ENCODE measurements at regions not wholly inside any gene's neighbourhood (a gene's known extent, or its start where the extent isn't known, plus 50 kb on each side); places are given as distances from the start of the nearest gene placed in this dataset. TPM values are rescaled to one million over a fixed set of nuclear protein-coding genes. Genes with fewer than 3 reads are reported as not detected.

DNA sequence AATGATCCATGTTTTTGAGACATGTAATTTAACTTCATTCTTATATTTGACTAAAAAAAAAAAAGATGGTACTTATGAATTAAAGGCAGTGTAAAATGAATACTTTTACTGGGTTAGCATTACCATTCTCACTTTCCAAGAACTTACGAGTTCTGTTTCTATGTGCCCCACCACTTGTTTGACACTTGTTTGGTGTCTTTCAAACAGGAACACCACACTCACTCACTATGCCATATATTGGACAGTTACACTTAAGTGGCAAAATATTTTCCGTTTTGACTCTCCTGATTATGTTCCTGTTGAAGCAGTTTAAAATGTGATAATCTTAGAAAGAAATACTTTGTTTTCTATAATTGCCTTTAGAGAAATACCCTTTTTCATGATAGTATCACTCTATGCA is 56.6 kb upstream of the ATXN7L3B start:
- H3K27me3 ChIP-seq (ENCODE audit: control insufficient read depth in 1 of 2, insufficient read depth in 1 of 2, low read length in 2 of 2), result no peaks in the 10 kb centered on the region
- no peak overlapping the region for H3K18ac ChIP-seq (ENCODE audit: low read depth in 1 of 2, low read length in 2 of 2)
- DNase-seq, result no peak
- H3K23ac ChIP-seq (ENCODE audit: low read length in 2 of 2), result no peak overlapping the region
- WGBS, result 100% methylated on average over 1 of the region's 2 CpGs
- no peak overlapping the region for H3K27ac ChIP-seq (ENCODE audit: low read length, poor library complexity, severe bottlenecking)
- no peak overlapping the region for H2AK5ac ChIP-seq (ENCODE audit: low read length, severe bottlenecking)
- no peak overlapping the region for H2BK12ac ChIP-seq (ENCODE audit: low read length in 2 of 2)
- no peak overlapping the region for H3K4me2 ChIP-seq (ENCODE audit: low read length, poor library complexity, severe bottlenecking)
- H3K14ac ChIP-seq (ENCODE audit: low read length in 2 of 2), result no peak overlapping the region
- no peaks in the 10 kb centered on the region for H3K4me1 ChIP-seq (ENCODE audit: control insufficient read depth, insufficient read depth, low read depth, low read length)
- H3K9ac ChIP-seq (ENCODE audit: low read length), result no peak overlapping the region
- H2AFZ ChIP-seq (ENCODE audit: low read depth, low read length), result no peak overlapping the region
- H3K4ac ChIP-seq (ENCODE audit: low read depth in 1 of 2, low read length in 2 of 2), result no peak overlapping the region
- no peak overlapping the region for H2BK120ac ChIP-seq (ENCODE audit: low read depth, low read length)
- no peak overlapping the region for H2BK15ac ChIP-seq (ENCODE audit: low read depth, poor library complexity, severe bottlenecking)
- H3K4me3 ChIP-seq (ENCODE audit: insufficient read depth in 1 of 2, low read depth in 1 of 2, low read length in 2 of 2), result no peak overlapping the region
- no peak overlapping the region for H4K91ac ChIP-seq (ENCODE audit: low read length)
- H4K8ac ChIP-seq (ENCODE audit: low read length), result no peak overlapping the region
- no peak overlapping the region for H2BK5ac ChIP-seq (ENCODE audit: low read depth, low read length, poor library complexity, severe bottlenecking)
- H3K36me3 ChIP-seq (ENCODE audit: control insufficient read depth in 1 of 2, insufficient read depth in 2 of 2, low read depth in 1 of 2, low read length in 2 of 2), result no peaks in the 10 kb centered on the region
- H3K79me1 ChIP-seq (replicated peaks; ENCODE audit: low read length, poor library complexity, severe bottlenecking), result no peaks in the 10 kb centered on the region
- H3K9me3 ChIP-seq (ENCODE audit: control insufficient read depth, low read length), result no peaks in the 10 kb centered on the region

DNA sequence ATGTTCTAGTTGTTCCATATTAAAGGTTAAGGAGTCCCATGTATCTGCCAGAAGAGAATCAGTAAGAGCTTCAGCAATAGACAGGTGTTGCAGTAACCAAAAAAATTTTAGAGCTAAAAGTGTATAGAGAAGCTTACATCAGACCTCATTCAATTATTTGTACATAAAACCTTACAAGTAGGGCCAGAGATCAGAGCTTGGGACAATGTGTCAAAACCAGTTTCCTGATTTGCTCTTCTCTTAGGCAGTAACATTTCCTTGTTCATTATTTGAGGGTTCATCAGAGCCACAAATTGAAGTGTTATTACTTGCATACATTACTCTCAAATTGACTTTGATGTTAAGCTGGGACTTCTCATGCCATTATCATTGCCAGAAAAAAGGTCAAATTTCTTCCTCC is 55.5 kb upstream of the ATXN7L3B start:
- no peak overlapping the region for H3K23ac ChIP-seq (ENCODE audit: low read length in 2 of 2)
- no peak overlapping the region for H3K9ac ChIP-seq (ENCODE audit: low read length)
- no peak overlapping the region for H2AK5ac ChIP-seq (ENCODE audit: low read length, severe bottlenecking)
- no peak overlapping the region for H2BK120ac ChIP-seq (ENCODE audit: low read depth, low read length)
- H4K91ac ChIP-seq (ENCODE audit: low read length), result no peak overlapping the region
- H4K8ac ChIP-seq (ENCODE audit: low read length), result no peak overlapping the region
- DNase-seq, result no peak
- no peak overlapping the region for H3K27ac ChIP-seq (ENCODE audit: low read length, poor library complexity, severe bottlenecking)
- no peaks in the 10 kb centered on the region for H3K9me3 ChIP-seq (ENCODE audit: control insufficient read depth, low read length)
- H3K27me3 ChIP-seq (ENCODE audit: control insufficient read depth in 1 of 2, insufficient read depth in 1 of 2, low read length in 2 of 2), result no peaks in the 10 kb centered on the region
- no peak overlapping the region for H2AFZ ChIP-seq (ENCODE audit: low read depth, low read length)
- H3K4ac ChIP-seq (ENCODE audit: low read depth in 1 of 2, low read length in 2 of 2), result no peak overlapping the region
- H3K14ac ChIP-seq (ENCODE audit: low read length in 2 of 2), result no peak overlapping the region
- no peaks in the 10 kb centered on the region for H3K36me3 ChIP-seq (ENCODE audit: control insufficient read depth in 1 of 2, insufficient read depth in 2 of 2, low read depth in 1 of 2, low read length in 2 of 2)
- no peak overlapping the region for H2BK15ac ChIP-seq (ENCODE audit: low read depth, poor library complexity, severe bottlenecking)
- H2BK12ac ChIP-seq (ENCODE audit: low read length in 2 of 2), result no peak overlapping the region
- H2BK5ac ChIP-seq (ENCODE audit: low read depth, low read length, poor library complexity, severe bottlenecking), result no peak overlapping the region
- no peak overlapping the region for H3K4me3 ChIP-seq (ENCODE audit: insufficient read depth in 1 of 2, low read depth in 1 of 2, low read length in 2 of 2)
- H3K4me2 ChIP-seq (ENCODE audit: low read length, poor library complexity, severe bottlenecking), result no peak overlapping the region
- H3K18ac ChIP-seq (ENCODE audit: low read depth in 1 of 2, low read length in 2 of 2), result no peak overlapping the region
- no peaks in the 10 kb centered on the region for H3K79me1 ChIP-seq (replicated peaks; ENCODE audit: low read length, poor library complexity, severe bottlenecking)
- no peaks in the 10 kb centered on the region for H3K4me1 ChIP-seq (ENCODE audit: control insufficient read depth, insufficient read depth, low read depth, low read length)

DNA sequence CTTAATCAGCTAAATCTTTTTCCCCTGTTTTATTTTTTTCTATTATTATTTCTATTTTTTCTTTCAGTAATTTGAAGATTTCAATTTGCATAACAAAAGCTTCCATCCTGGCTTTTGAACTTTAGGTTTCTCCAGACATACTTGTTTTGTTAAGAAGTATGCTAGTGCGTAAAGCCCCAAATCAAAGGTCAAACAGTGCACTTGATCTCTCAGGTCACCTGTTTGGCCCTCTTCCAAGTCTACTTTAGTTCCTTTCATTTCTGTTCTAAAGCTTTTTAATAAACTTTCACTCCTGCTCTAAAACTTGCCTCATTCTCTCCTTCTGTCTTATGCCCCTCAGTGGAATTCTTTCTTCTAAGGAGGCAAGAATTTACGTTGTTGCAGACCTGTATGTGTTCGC is 54.6 kb upstream of the ATXN7L3B start:
- no peak overlapping the region for H2BK12ac ChIP-seq (ENCODE audit: low read length in 2 of 2)
- H3K14ac ChIP-seq (ENCODE audit: low read length in 2 of 2), result no peak overlapping the region
- no peaks in the 10 kb centered on the region for H3K9me3 ChIP-seq (ENCODE audit: control insufficient read depth, low read length)
- no peak overlapping the region for H2BK120ac ChIP-seq (ENCODE audit: low read depth, low read length)
- H3K23ac ChIP-seq (ENCODE audit: low read length in 2 of 2), result no peak overlapping the region
- H3K4me2 ChIP-seq (ENCODE audit: low read length, poor library complexity, severe bottlenecking), result no peak overlapping the region
- no peak overlapping the region for H2AK5ac ChIP-seq (ENCODE audit: low read length, severe bottlenecking)
- H2BK5ac ChIP-seq (ENCODE audit: low read depth, low read length, poor library complexity, severe bottlenecking), result no peak overlapping the region
- H3K18ac ChIP-seq (ENCODE audit: low read depth in 1 of 2, low read length in 2 of 2), result no peak overlapping the region
- H3K9ac ChIP-seq (ENCODE audit: low read length), result no peak overlapping the region
- 45% methylated on average over 2 of the region's 3 CpGs for WGBS
- H4K8ac ChIP-seq (ENCODE audit: low read length), result no peak overlapping the region
- H2BK15ac ChIP-seq (ENCODE audit: low read depth, poor library complexity, severe bottlenecking), result no peak overlapping the region
- no peak overlapping the region for H3K4me3 ChIP-seq (ENCODE audit: insufficient read depth in 1 of 2, low read depth in 1 of 2, low read length in 2 of 2)
- no peak overlapping the region for H2AFZ ChIP-seq (ENCODE audit: low read depth, low read length)
- no peaks in the 10 kb centered on the region for H3K27me3 ChIP-seq (ENCODE audit: control insufficient read depth in 1 of 2, insufficient read depth in 1 of 2, low read length in 2 of 2)
- H3K79me1 ChIP-seq (replicated peaks; ENCODE audit: low read length, poor library complexity, severe bottlenecking), result no peaks in the 10 kb centered on the region
- no peak for DNase-seq
- H3K4me1 ChIP-seq (ENCODE audit: control insufficient read depth, insufficient read depth, low read depth, low read length), result no peaks in the 10 kb centered on the region
- no peaks in the 10 kb centered on the region for H3K36me3 ChIP-seq (ENCODE audit: control insufficient read depth in 1 of 2, insufficient read depth in 2 of 2, low read depth in 1 of 2, low read length in 2 of 2)
- no peak overlapping the region for H3K27ac ChIP-seq (ENCODE audit: low read length, poor library complexity, severe bottlenecking)
- no peak overlapping the region for H3K4ac ChIP-seq (ENCODE audit: low read depth in 1 of 2, low read length in 2 of 2)
- H4K91ac ChIP-seq (ENCODE audit: low read length), result no peak overlapping the region

Small RNA genes in the stretch of these regions (small RNA-seq; reads per million reads assigned to genes)
- gene AC090502.2 (ENCODE audit: low read depth) (not detected), gene RF00096 (ENCODE audit: low read depth) (not detected), gene RNU6-1012P (ENCODE audit: low read depth) (not detected)

Measured in mesenchymal stem cell (in vitro differentiated cells and primary cell).